ENCODE measurements at regions not wholly inside any gene's neighbourhood (a gene's known extent, or its start where the extent isn't known, plus 50 kb on each side); places are given as distances from the start of the nearest gene placed in this dataset.

DNA sequence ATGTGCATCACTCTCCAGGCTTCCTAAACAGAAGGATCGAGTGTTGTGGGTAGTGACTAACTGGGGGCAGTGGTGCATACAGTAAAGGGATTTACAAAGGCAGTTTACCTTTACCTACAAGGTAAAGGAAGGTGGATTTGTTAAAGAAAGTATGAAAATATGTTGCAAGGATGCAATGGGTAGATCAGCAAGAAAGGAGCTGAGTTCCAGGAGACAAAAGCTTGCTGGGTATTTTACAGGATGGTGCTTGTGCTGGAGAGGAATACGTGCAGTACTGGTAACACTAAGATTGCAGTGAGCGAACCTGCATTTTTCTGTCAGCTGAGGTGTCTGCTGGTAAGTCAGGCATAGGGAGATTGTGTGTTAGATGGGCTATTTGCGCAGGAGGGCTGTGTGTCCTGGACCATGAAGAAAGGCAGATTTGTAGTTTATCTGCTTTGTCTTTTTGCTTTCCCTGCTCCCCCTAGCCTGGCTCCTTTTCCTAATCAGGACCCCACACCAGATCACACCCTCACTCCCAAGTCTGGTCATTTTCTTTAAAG is 304.6 kb downstream of the THBS2 start:
- no peak overlapping the region for H3K27ac ChIP-seq
- H3K36me3 ChIP-seq (ENCODE audit: insufficient read depth, low read length): no peaks in the 10 kb centered on the region
- H3K9me3 ChIP-seq (ENCODE audit: low read depth, low read length): no peaks in the 10 kb centered on the region
- H3K9ac ChIP-seq (ENCODE audit: insufficient read length): no peak overlapping the region
- no peak overlapping the region for H3K4me3 ChIP-seq
- no peak for DNase-seq (ENCODE audit: low read depth, low spot score)
- no peak for TF ChIP-seq POLR2AphosphoS5 (IDR thresholded peaks at IDR 0.05; ENCODE audit: borderline replicate concordance, low read depth, low read length)
- TF ChIP-seq FOXP2 (optimal IDR thresholded peaks at IDR 0.05; ENCODE audit: control extremely low read depth, extremely low read length, insufficient read depth): no peak
- no peak for TF ChIP-seq EZH2 (IDR thresholded peaks at IDR 0.05)

DNA sequence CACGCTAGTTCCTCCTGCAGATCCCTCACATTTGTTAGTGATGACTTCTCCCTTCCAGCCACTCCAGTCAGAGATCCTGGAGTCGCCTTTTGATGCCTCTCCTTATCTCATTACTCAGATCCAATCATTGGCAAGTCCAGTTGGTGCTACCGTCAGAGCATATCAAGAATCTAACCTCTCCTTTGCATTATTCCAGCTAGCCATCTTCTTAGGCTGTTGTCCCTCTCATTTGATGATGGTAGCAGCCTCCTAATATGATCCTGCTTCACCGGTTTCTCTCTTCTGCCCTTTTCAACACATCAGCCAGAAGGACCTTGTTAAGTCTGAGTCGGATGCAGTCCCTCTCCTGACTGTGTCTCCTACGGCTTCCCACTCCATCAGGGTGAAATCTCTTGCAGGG is 305.6 kb downstream of the THBS2 start:
- no peak for TF ChIP-seq EZH2 (IDR thresholded peaks at IDR 0.05)
- TF ChIP-seq FOXP2 (optimal IDR thresholded peaks at IDR 0.05; ENCODE audit: control extremely low read depth, extremely low read length, insufficient read depth): no peak
- TF ChIP-seq POLR2AphosphoS5 (IDR thresholded peaks at IDR 0.05; ENCODE audit: borderline replicate concordance, low read depth, low read length): no peak
- Histone ChIP-seq H3K36me3 (ENCODE audit: insufficient read depth, low read length) (no peaks in the 10 kb centered on the region), H3K4me3 (no peak overlapping the region), H3K9ac (ENCODE audit: insufficient read length) (no peak overlapping the region), H3K9me3 (ENCODE audit: low read depth, low read length) (no peaks in the 10 kb centered on the region), H3K27ac (no peak overlapping the region)
- DNase-seq (ENCODE audit: low read depth, low spot score): no peak

DNA sequence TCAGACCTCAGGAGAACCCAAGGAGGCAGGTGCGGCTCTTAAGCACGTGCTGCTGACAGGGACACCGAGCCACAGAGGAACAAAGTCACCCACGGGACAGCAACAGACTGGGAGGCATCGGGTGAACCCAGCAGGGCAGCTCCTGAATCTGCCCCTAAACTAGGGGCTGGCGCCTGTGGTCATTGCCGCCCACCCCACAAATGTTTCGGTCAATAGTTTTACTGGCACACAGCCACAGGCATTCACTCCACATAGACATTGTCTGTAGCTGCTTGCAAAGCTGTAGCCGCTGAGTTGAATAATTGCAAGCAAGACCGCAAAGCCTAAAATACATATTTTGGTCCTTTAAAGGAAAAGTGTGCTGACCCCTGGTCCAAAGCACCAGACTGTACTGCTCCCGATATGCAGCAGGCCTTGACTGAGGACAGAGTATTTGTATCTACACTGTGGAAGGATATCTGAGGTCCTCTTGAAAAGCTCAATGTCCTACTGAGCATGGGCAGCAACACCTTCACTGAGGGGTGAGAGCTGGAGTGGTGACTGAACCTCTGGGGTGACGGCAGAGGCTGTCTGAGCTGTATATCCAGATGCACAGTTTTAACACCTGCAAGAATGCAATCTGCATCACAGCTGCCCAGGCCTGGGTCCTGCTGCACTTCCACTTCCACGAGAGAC is 310.3 kb downstream of the THBS2 start:
- no peak for TF ChIP-seq FOXP2 (optimal IDR thresholded peaks at IDR 0.05; ENCODE audit: control extremely low read depth, extremely low read length, insufficient read depth)
- TF ChIP-seq POLR2AphosphoS5 (IDR thresholded peaks at IDR 0.05; ENCODE audit: borderline replicate concordance, low read depth, low read length): no peak
- TF ChIP-seq EZH2 (IDR thresholded peaks at IDR 0.05): no peak
- no peak overlapping the region for H3K9ac ChIP-seq (ENCODE audit: insufficient read length)
- no peak for DNase-seq (ENCODE audit: low read depth, low spot score)
- no peak overlapping the region for H3K27ac ChIP-seq
- no peak overlapping the region for H3K4me3 ChIP-seq
- no peaks in the 10 kb centered on the region for H3K9me3 ChIP-seq (ENCODE audit: low read depth, low read length)
- no peaks in the 10 kb centered on the region for H3K36me3 ChIP-seq (ENCODE audit: insufficient read depth, low read length)

DNA sequence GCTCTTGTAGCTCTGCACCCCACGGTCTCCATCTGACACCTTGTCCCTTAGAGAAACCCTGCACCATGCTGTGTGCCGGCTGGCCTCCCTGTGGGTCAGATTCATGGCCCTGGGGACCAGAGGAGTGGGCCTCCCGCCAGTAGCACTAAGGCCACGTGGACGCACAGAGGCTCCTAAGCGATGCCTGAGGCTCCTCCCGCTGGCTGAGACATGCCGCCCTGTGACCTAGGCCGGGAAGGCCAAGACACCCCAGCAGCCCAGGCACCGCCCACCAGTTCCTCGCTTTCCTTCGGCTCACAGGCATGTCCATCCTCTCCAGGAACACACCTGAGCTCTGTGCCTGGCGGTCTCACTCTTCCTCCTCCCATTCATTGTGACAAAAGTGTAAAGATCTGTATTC is 311.0 kb downstream of the THBS2 start:
- no peak overlapping the region for H3K4me3 ChIP-seq
- no peaks in the 10 kb centered on the region for H3K9me3 ChIP-seq (ENCODE audit: low read depth, low read length)
- H3K9ac ChIP-seq (ENCODE audit: insufficient read length): no peak overlapping the region
- no peak overlapping the region for H3K27ac ChIP-seq
- TF ChIP-seq POLR2AphosphoS5 (IDR thresholded peaks at IDR 0.05; ENCODE audit: borderline replicate concordance, low read depth, low read length): no peak
- TF ChIP-seq EZH2 (IDR thresholded peaks at IDR 0.05): no peak
- no peak for TF ChIP-seq FOXP2 (optimal IDR thresholded peaks at IDR 0.05; ENCODE audit: control extremely low read depth, extremely low read length, insufficient read depth)
- DNase-seq (ENCODE audit: low read depth, low spot score): no peak
- no peaks in the 10 kb centered on the region for H3K36me3 ChIP-seq (ENCODE audit: insufficient read depth, low read length)

DNA sequence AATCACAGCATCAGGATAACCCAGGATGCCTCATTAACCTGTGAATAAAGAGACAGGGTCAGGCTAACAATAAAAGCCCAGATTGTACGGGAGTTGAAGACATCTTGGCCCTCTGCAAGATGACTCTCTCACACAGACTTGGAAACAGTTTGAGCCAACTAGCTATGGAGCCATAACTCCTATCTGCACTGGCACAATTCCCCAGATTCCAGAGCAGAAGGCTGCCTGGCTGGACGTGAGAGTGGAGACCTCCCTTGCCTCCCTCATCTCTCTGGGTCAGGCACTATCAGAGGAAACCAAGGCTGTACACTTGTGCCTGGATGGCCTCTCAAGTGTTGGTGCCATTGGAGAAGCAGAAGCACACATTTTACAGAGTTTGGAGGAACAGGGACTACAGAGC is 312.6 kb downstream of the THBS2 start:
- TF ChIP-seq POLR2AphosphoS5 (IDR thresholded peaks at IDR 0.05; ENCODE audit: borderline replicate concordance, low read depth, low read length): no peak
- TF ChIP-seq EZH2 (IDR thresholded peaks at IDR 0.05): no peak
- TF ChIP-seq FOXP2 (optimal IDR thresholded peaks at IDR 0.05; ENCODE audit: control extremely low read depth, extremely low read length, insufficient read depth): no peak
- Histone ChIP-seq H3K9me3 (ENCODE audit: low read depth, low read length) (no peaks in the 10 kb centered on the region), H3K36me3 (ENCODE audit: insufficient read depth, low read length) (no peaks in the 10 kb centered on the region), H3K27ac (no peak overlapping the region), H3K9ac (ENCODE audit: insufficient read length) (no peak overlapping the region), H3K4me3 (no peak overlapping the region)
- DNase-seq (ENCODE audit: low read depth, low spot score): no peak

DNA sequence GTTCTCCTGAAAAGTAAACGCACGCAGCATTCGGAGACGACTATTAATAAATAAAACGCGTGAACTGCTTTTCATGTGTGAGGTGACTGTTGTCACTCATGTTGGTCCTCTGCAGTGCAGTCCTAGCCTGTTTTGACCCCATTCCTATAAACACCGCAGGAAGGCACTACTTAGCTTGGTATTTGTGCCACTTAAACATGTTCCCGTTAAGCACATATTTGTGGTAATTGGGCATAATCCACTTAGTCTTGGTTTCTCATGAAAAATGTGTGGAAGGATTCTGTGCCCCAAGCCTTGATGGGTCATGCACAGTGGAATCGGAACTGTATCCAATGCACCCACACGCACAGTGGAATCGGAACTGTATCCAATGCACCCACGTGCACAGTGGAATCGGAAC is 313.9 kb downstream of the THBS2 start:
- TF ChIP-seq EZH2 (IDR thresholded peaks at IDR 0.05): no peak
- TF ChIP-seq FOXP2 (optimal IDR thresholded peaks at IDR 0.05; ENCODE audit: control extremely low read depth, extremely low read length, insufficient read depth): no peak
- no peak for TF ChIP-seq POLR2AphosphoS5 (IDR thresholded peaks at IDR 0.05; ENCODE audit: borderline replicate concordance, low read depth, low read length)
- H3K27ac ChIP-seq: no peak overlapping the region

DNA sequence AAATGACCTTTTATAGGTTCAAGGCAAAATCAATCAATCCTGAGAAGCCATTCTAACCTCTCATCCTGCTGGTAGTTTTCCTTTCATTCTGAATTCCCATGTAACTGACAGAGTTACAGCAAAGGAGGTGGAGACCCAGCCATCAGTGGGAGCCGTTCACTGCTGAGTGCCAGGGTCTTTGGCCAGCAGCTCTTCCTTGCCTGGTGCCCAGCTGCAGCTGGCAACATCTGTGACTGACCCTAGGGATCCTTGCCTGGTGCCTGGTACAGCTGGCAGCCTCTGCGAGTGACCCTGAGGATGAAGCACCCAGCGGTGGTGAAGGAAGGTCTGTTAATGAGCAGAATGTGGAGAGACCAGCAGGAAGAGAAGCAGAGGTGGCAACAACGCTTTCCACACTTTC is 314.6 kb downstream of the THBS2 start:
- Histone ChIP-seq H3K9me3 (ENCODE audit: low read depth, low read length) (no peaks in the 10 kb centered on the region), H3K36me3 (ENCODE audit: insufficient read depth, low read length) (no peaks in the 10 kb centered on the region), H3K27ac (no peak overlapping the region), H3K4me3 (no peak overlapping the region), H3K9ac (ENCODE audit: insufficient read length) (no peak overlapping the region)
- TF ChIP-seq POLR2AphosphoS5 (IDR thresholded peaks at IDR 0.05; ENCODE audit: borderline replicate concordance, low read depth, low read length): no peak
- no peak for TF ChIP-seq FOXP2 (optimal IDR thresholded peaks at IDR 0.05; ENCODE audit: control extremely low read depth, extremely low read length, insufficient read depth)
- TF ChIP-seq EZH2 (IDR thresholded peaks at IDR 0.05): no peak
- DNase-seq (ENCODE audit: low read depth, low spot score): no peak

More for the DNA sequence above, 313.9 kb downstream of the THBS2 start:
- no peaks in the 10 kb centered on the region for H3K9me3 ChIP-seq (ENCODE audit: low read depth, low read length)
- H3K36me3 ChIP-seq (ENCODE audit: insufficient read depth, low read length): no peaks in the 10 kb centered on the region
- no peak for DNase-seq (ENCODE audit: low read depth, low spot score)
- H3K4me3 ChIP-seq: no peak overlapping the region
- H3K9ac ChIP-seq (ENCODE audit: insufficient read length): no peak overlapping the region

DNA sequence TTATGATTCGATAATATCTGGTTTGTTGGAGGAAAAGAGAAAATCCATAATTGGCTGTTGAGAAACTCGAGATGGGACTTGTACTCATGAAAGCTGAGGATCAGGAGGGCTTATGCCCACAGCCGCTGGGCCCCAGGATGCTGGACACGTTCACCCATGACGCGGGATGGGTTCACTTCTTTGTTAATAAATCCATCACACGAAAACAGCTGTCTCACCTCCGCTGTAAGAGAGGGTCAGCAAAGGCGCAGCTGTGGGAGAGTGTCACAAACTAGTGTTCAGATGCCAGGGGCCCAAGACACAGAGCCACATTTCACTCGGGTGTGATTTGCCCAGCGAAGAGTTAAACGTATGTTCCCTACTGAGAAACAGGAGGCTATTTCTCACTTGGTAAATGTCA is 315.1 kb downstream of the THBS2 start:
- H3K9ac ChIP-seq (ENCODE audit: insufficient read length): no peak overlapping the region
- H3K4me3 ChIP-seq: no peak overlapping the region
- TF ChIP-seq FOXP2 (optimal IDR thresholded peaks at IDR 0.05; ENCODE audit: control extremely low read depth, extremely low read length, insufficient read depth): no peak
- TF ChIP-seq POLR2AphosphoS5 (IDR thresholded peaks at IDR 0.05; ENCODE audit: borderline replicate concordance, low read depth, low read length): no peak
- no peak for TF ChIP-seq EZH2 (IDR thresholded peaks at IDR 0.05)
- no peaks in the 10 kb centered on the region for H3K9me3 ChIP-seq (ENCODE audit: low read depth, low read length)
- DNase-seq (ENCODE audit: low read depth, low spot score): no peak
- no peaks in the 10 kb centered on the region for H3K36me3 ChIP-seq (ENCODE audit: insufficient read depth, low read length)
- no peak overlapping the region for H3K27ac ChIP-seq

DNA sequence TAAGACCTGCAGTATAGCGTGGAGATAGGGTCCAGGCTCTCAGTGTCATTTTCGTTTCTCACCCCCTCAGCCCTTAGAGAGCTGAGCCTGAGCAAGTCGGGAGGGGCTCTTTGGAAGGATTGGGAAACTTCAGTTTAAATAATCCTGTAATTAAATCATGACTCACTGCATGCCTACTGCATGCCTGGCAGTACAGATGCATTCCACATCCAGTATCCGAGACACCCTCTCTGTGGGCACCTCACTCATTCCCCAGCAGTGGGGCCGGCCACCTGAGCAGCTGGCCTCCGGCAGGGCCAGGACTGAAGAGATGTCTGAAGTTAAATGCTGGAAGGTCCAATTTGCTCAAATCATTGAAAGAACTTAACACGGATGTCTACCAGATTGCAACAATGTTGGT is 316.6 kb downstream of the THBS2 start:
- Histone ChIP-seq H3K27ac (no peak overlapping the region), H3K4me3 (no peak overlapping the region), H3K36me3 (ENCODE audit: insufficient read depth, low read length) (no peaks in the 10 kb centered on the region), H3K9ac (ENCODE audit: insufficient read length) (no peak overlapping the region), H3K9me3 (ENCODE audit: low read depth, low read length) (no peaks in the 10 kb centered on the region)
- TF ChIP-seq POLR2AphosphoS5 (IDR thresholded peaks at IDR 0.05; ENCODE audit: borderline replicate concordance, low read depth, low read length) (no peak), EZH2 (IDR thresholded peaks at IDR 0.05) (no peak), FOXP2 (optimal IDR thresholded peaks at IDR 0.05; ENCODE audit: control extremely low read depth, extremely low read length, insufficient read depth) (no peak)
- no peak for DNase-seq (ENCODE audit: low read depth, low spot score)
